NCI-H146 treated with DMSO at 0.1 percent for 48 hours (cell line): ENCODE measurements at regions not wholly inside any gene's neighbourhood (a gene's known extent, or its start where the extent isn't known, plus 50 kb on each side); places are given as distances from the start of the nearest gene placed in this dataset.

ENCODE experiments used
- DNase-seq: peaks from one replicate; lab custom pipeline; 2025; ENCODE audit not compliant: unreplicated experiment; lab: John Stamatoyannopoulos, UW

DNA sequence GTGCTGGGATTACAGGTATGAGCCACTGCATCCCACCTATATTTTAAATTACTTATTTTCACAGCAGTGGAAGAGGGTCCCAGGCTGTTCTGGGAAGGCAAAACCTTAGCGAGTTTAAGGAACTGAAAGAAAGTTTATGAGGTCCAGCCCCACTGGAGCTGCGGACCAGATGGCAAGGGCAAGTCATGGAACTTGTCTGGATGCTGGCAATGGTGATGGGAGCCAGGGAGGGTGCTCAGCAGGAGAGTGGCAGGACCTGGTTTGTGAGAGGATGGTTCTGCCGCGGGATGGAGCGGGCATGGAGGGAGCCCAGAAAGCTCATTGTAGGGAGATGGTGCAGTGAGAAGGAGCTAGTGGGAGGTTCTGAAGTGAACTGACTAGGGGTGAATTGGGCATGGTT lies 50.6 kb upstream of the SLC45A1 start:
- no peak for DNase-seq

DNA sequence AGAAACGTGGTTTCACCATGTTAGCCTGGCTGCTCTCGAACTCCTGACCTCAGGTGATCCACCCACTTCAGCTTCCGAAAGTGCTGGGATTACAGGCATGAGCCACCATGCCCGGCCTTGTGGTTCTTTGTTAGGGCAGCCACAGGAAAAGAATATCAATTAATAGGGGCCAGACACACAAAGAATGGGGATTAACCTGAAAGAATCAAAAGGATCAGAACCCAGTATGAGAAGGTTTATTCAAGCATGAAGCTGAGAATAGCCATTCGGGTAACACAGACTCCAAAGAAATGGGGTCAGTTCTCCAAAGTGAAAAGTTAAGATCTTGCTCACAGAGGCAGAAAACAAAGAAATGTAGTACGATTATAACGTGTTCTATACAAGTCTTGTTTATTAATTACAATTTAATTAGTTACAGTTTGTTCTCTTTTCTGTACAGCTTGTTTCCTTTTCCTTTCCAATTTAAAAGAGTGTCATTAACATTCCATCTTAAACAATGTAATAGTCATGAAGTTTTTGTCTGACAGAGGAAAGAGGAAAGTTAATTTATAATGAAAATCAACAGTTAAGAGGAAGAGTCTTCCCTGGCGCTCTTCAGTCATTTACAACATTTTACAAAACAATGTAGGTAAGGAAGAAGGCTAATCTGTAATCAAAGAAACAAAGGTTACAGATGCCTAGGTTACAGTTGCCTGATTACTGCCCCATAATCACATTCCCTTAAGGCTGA lies 51.3 kb upstream of the SLC45A1 start:
- no peak for DNase-seq

DNA sequence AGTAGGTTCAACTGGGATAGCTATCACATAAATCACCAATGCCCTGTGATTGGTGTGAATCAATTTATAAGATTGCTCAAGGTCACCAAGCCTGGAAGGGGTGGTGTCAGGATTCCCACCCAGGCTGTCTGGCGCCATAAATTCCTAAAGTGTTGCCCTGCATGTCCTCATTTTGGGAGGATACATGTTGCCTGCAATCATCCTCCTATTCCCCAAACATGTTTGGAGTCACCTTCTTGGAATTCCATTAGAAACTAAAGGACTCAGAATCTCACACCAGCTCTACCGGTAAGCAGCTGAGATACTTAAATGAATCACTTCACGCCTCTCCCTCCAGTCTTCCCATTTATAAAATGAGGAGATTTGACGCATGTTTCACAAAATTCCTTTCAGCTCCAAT lies 54.1 kb upstream of the SLC45A1 start:
- DNase-seq, result no peak

DNA sequence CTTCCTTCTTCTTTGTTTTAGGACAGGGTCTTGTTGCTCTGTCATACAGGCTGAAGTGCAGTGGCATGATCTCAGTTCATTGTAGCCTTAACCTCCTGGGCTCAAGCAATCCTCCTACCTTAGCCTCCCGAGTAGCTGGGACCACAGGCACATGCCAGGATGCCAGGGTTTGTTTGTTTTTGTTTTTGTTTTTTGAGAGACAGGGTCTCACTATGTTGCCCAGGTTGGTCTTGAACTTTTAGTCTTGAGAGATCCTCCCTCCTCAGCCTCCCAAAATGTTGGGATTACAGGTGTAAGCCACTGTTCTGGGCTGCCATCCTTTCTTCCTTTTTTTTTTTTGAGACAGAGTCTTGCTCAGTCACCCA lies 56.5 kb upstream of the SLC45A1 start:
- DNase-seq, result no peak

GRCh38 chr1:8259498-8260290 lies 58.2 kb upstream of the SLC45A1 start:
- no peak for DNase-seq

- DNase-seq, result no peak
These were observed 60.3 kb upstream of the SLC45A1 start for GRCh38 chr1:8257621-8258020.

DNA sequence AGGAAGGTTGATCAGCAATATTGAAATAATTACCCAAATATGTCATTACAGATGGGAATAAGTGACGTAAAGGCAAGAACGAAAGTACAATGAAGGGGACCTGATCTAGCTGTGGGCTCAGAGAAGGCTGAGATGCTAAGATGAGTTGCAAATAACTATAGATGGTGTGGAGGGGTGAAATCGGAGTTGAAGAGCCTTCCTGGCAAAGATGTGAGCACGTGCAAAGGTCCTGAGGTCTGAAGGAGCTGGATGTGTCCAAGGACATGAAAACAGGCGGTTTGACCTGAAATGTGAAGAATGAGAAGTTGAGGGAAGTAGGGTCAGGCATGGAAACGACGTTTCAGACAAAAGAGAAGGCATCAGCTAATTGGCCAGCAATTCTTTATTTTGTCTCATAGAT lies 61.6 kb upstream of the SLC45A1 start:
- DNase-seq, result no peak

DNA sequence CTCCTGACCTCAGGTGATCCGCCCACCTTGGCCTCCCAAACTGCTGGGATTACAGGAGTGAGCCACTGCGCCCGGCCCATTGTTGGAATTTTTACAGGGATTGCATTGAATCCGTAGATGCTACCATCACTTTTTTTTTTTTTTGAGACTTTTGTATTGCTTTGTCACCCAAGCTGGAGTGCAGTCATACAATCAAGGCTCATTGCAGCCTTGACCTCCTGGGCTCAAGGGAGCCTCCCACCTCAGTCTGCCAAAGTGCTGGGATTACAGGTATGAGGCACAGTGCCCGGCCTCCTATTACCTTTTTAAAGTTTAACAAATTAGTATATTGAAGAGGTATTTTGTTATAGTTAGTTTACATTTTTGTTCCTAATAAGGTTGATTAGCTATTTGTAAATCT lies 62.2 kb upstream of the SLC45A1 start:
- DNase-seq, result no peak

- no peak for DNase-seq
These were observed 65.5 kb upstream of the SLC45A1 start for GRCh38 chr1:8252266-8252951.

DNA sequence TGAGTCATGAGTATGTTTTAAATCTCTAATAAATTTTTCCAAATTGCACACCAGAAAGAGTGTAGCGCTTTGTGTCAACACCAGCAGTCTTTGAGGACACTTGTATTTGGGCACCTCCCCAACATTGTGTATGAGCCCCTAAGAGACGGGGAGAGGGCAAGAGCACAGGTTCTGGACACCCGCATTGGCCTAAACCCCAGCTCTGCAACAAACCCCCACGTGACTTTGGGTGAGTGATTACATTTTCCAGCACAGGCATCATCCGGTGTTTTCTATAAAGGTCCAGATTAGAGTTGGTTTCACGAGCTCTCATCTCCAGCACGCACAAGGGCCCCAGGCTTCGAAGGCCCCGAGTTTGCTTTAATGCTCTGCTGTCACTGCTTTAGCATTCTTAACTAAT lies 66.3 kb upstream of the SLC45A1 start:
- DNase-seq, result no peak

DNA sequence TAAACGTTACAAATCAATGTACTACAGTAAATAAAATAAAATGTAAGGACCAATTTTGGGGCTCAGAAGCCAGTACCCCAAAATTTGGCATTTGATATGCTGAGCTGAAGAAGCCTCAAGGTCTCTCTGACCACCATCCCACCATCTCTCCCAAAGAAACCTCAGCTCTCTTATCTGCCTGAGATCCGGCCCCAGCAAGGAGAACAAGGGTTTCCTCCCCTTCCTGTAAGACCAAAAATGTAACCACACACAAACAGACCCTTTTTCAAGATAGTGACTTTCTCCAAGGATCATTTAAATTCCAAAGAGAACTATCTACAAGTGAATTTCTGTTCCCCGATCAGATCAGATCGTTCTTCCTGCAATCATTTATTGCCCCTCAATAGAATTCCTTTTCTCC lies 68.1 kb upstream of the SLC45A1 start:
- no peak for DNase-seq

- no peak for DNase-seq
These were observed 70.0 kb upstream of the SLC45A1 start for GRCh38 chr1:8247811-8248436.

- no peak for DNase-seq
These were observed 73.6 kb upstream of the SLC45A1 start for GRCh38 chr1:8244304-8244703.

- DNase-seq, result no peak
These were observed 75.4 kb upstream of the SLC45A1 start for GRCh38 chr1:8242498-8242897.

DNA sequence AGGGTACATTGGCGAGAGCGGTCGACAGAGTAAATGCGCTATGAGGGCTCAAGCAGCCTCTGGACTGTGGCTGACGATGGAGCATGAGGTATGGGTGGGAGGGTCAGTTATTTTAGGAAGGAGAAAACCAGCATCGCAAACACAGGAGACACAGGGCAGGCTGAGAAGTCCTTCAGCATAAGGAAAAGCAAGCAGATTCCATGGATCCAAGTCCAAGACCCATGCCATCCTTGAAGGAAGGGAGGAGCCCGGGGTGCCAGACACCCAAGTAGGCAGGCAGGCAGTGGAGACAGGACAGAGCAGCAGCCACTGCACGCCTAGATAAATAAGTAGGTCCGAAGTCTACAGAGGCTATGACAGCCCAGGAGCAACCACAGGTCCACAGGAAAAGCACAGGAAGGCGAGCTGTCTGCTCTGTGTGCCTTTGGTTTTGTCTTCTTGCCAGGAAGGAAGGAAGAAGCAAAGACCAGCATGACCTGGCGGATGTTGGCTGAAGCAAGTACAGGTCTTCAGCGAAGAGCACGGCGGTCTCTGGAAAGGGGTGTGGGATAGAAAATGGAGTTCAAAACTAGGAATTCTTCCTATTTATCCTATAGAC lies 76.4 kb upstream of the SLC45A1 start:
- DNase-seq, result no peak

DNA sequence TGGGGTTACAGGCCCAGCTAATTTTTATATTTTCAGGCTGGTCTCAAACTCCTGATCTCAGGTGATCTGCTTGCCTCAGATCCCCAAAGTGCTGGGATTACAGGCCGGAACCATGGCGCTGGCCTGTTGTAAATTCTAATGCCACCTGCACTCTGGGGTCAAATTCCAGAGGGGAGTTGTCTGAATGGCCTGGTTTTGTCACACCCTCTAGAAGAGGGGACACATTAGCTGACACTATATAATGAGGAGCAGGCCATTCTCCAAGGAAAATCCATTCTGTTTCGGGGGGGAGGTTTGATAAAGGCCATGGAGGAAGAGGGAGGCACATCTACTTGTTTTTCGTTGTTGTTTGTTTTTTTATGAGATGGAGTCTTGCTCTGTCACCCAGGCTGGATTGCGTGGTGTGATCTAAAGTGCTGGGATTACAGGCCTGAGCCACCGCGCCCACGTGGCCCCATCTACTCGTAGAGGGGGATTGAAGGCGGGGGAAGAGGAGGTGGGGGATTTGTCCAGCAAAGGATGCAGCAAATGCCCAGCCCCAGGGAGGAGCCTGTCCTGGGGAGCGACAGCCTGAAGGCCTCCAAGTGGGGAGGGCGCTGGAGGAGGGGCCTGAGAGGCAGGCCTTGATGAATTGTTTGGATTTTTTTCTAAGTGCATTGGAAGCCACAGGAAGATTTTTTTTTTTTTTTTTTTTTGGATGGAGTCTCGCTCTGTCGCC lies 78.4 kb upstream of the SLC45A1 start:
- DNase-seq, result no peak

DNA sequence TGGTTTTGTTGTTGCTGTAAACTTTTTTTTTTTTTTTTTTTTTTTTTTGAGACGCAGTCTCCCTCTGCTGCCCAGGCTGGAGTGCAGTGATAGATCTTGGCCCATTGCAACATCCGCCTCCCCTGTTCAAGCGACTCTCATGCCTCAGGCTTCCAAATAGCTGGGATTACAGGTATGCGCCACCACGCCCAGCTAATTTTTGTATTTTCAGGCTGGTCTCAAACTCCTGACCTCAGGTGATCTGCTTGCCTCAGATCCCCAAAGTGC lies 78.9 kb upstream of the SLC45A1 start:
- no peak for DNase-seq

DNA sequence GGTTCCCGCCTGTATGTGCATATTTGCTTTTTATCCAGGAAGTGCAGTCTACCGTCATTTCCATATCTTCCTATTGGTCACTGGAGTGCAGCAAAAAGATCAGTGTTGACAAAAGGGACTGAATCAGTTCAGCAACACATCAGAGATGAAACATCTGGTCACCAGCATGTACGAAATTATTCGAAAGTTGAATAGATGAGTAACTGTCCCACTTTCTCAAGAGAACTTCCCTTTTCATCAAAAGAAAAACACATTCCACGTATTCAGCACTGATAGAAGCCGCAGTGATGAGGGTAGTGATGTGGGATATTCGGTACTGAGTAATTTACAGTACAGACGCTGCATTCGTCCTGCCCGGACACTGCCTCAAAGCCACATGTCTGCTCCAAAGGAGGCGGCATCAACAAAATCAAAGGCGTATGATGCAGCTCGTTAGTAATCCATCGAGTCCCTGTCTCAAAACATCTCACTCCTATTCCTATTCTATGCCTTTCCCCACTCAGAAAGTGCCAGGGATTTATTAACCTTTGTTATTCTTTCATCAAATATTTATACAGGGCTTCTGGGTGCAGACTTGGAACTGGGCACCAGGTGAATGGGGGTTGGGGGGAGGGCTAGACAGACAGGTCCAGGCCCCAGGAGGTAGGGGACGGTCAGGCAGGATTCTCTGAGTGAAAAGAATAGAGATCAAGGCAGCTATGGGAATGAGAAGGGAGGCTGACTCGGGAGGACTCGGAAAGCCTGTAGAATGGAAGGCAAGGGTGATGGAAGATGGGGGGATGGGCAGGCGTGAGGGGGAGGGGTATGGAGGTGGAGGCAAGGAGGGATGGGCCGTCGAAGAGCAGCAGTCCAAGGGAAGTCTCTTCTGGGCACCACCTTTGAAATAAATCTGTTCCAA lies 79.5 kb upstream of the SLC45A1 start:
- peak; percentile 15 for DNase-seq

- DNase-seq, result no peak
These were observed 85.7 kb upstream of the SLC45A1 start for GRCh38 chr1:8232036-8232757.
